ENCODE measurements at regions not wholly inside any gene's neighbourhood (a gene's known extent, or its start where the extent isn't known, plus 50 kb on each side); places are given as distances from the start of the nearest gene placed in this dataset.

DNA sequence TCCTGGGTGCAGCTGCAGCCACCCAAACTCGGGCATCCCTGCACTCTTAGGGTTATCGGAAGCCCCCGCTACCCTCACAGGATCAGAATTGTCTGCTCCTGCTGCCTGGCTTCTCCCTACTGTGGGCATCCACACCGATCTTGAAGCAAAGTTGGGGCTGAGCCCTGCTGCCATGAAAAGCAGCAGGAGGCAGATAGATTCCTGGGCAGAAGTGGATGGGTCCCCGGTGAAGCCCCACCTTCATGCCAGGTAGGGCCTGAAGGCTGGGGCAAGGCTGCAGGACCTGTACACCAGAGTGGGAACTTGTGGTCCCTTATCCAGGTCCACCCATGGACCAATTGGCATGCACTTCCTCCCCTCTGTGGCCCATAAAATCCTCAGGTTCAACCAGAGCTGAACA is 922.6 kb upstream of the KCND2 start:
- TF ChIP-seq, protein P1, sequence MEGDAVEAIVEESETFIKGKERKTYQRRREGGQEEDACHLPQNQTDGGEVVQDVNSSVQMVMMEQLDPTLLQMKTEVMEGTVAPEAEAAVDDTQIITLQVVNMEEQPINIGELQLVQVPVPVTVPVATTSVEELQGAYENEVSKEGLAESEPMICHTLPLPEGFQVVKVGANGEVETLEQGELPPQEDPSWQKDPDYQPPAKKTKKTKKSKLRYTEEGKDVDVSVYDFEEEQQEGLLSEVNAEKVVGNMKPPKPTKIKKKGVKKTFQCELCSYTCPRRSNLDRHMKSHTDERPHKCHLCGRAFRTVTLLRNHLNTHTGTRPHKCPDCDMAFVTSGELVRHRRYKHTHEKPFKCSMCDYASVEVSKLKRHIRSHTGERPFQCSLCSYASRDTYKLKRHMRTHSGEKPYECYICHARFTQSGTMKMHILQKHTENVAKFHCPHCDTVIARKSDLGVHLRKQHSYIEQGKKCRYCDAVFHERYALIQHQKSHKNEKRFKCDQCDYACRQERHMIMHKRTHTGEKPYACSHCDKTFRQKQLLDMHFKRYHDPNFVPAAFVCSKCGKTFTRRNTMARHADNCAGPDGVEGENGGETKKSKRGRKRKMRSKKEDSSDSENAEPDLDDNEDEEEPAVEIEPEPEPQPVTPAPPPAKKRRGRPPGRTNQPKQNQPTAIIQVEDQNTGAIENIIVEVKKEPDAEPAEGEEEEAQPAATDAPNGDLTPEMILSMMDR (conservative IDR thresholded peaks at IDR 0.05; ENCODE audit: control insufficient read depth, insufficient read depth, low read depth, low read length): no peak
- DNase-seq (ENCODE audit: low read depth): no peak
- no peak overlapping the region for H3K4me3 ChIP-seq (ENCODE audit: control insufficient read depth, low read depth, low read length)

DNA sequence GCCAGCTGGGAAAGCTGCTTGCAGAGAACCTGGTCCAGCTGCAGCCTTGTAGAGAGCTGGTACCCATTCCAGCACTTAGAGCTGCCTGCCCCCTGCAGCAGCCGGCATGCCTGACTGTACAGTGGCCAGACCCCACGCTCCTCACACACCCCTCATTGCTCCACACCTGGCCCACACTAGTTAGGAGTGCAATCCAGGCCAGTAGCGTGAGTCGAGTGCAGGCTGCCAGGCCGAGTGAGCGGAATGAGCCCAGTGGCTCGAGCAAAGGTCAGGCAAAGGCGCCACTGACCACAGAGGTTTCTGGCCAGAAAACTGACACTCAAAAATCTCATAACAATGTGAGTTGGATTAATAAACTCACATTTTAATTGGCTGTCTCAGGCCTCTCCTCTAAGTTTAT is 921.7 kb upstream of the KCND2 start:
- no peak overlapping the region for H3K4me3 ChIP-seq (ENCODE audit: control insufficient read depth, low read depth, low read length)
- TF ChIP-seq, protein P1 (conservative IDR thresholded peaks at IDR 0.05; ENCODE audit: control insufficient read depth, insufficient read depth, low read depth, low read length): no peak
- no peak for DNase-seq (ENCODE audit: low read depth)

DNA sequence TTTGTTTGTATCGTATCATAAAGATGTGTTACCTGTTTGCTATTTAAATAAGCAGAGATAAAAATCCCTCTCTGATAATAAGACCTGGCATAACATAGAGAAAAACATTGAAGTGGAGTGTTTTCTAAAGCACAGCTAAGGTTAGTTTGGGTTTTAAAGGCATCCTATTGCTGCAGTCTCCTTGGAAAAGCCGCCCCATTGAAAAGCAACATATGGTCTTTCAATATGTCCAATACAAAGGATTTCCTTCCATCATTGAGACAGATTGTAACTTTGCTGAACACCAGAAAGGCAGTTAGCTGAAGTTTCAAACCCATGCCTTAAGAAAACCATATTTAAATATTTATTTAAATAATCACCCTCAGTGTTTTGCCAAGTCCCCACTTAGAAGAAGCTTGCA is 898.5 kb upstream of the KCND2 start:
- DNase-seq (ENCODE audit: low read depth): no peak
- TF ChIP-seq, protein P1 (conservative IDR thresholded peaks at IDR 0.05; ENCODE audit: control insufficient read depth, insufficient read depth, low read depth, low read length): no peak
- H3K4me3 ChIP-seq (ENCODE audit: control insufficient read depth, low read depth, low read length): no peak overlapping the region

DNA sequence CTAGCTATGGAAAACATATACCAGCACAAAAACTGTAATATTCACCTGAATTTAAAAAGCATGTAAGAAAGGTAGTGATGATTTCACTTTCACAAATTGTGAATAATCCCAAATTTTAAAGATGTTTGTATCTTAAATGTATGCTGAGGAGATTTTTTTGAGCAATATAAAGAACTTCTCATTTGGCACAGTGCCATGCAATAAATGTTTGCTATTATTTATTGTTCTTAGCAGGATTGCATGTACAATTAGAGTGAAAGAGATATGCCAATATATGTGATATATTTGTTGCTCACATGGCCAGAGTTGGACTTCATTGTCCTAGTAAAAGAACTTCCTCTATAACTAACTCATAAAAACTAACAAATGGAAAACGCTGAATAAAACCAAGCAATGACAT is 895.1 kb upstream of the KCND2 start:
- no peak overlapping the region for H3K4me3 ChIP-seq (ENCODE audit: control insufficient read depth, low read depth, low read length)
- DNase-seq (ENCODE audit: low read depth): no peak
- TF ChIP-seq, protein P1 (conservative IDR thresholded peaks at IDR 0.05; ENCODE audit: control insufficient read depth, insufficient read depth, low read depth, low read length): no peak

DNA sequence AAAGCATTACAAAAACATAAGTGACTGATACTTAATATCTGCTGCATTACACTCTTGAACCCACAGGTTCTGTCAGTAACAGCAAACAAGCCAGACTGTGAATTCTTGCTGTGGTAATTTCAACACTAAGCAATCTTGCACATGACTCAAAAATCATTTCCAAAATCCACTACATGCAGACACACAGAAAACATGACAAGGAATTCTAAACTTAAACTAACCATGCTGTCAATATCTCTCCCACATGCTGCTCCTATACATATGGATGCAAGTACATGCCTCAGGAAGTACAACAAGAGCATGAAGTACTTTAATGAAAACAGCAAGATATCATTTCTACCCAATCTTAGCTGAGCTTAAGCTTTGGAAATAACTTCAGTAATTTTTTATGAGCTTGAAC is 890.2 kb upstream of the KCND2 start:
- TF ChIP-seq, protein P1 (conservative IDR thresholded peaks at IDR 0.05; ENCODE audit: control insufficient read depth, insufficient read depth, low read depth, low read length): no peak
- H3K4me3 ChIP-seq (ENCODE audit: control insufficient read depth, low read depth, low read length): no peak overlapping the region
- no peak for DNase-seq (ENCODE audit: low read depth)

DNA sequence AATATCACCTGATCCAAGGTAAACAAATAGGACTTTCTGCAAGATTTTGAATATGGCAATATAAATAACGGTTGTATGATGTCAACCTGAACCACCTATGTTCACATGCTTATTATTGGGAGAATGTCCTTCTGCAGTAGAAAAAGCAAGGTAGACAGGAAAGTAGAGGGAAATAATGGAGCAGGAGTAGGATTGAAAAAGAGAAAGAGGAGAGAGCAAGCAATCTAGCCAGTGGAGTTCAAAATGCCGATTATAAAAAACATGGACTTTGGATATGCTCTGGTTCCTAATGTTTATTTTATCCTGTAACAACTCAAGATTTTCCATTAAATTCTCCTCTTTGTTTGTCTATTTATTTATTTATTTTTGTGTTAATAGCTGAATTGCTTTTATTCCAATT is 878.0 kb upstream of the KCND2 start:
- no peak overlapping the region for H3K4me3 ChIP-seq (ENCODE audit: control insufficient read depth, low read depth, low read length)
- DNase-seq (ENCODE audit: low read depth): no peak
- TF ChIP-seq, protein P1 (conservative IDR thresholded peaks at IDR 0.05; ENCODE audit: control insufficient read depth, insufficient read depth, low read depth, low read length): no peak

DNA sequence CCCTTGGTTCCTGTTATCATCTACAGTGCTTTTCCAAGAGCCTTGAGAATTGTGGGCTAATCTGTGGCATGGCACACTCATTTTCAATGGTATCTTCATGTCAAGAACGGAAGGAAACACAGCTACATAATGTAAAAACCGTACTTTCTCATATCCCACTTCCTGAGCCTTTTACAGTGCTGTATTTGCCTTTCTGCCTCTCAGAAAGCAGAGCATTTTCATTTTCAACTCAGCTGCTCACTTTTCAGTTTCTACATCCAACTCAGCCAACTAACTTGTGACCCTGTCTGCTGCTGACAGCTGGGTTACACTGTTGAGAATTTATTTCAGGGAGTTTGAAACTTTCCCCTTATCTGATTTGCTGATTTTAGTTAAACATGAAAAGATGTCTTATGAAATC is 875.8 kb upstream of the KCND2 start:
- DNase-seq (ENCODE audit: low read depth): no peak
- H3K4me3 ChIP-seq (ENCODE audit: control insufficient read depth, low read depth, low read length): no peak overlapping the region
- TF ChIP-seq, protein P1 (conservative IDR thresholded peaks at IDR 0.05; ENCODE audit: control insufficient read depth, insufficient read depth, low read depth, low read length): no peak

All from fibroblast of mammary gland (primary cell).